WTC11 (cell line): ENCODE measurements at regions not wholly inside any gene's neighbourhood (a gene's known extent, or its start where the extent isn't known, plus 50 kb on each side); places are given as distances from the start of the nearest gene placed in this dataset.

ENCODE experiments used
- ATAC-seq: fragments of 200-7000 bp; cut with Tn5 transposase; 2 replicates; pipeline ENCODE4 v1.10.0; 2021; ENCODE audit warnings: mild to moderate bottlenecking, moderate library complexity
- CTCF ChIA-PET: fragments of 300-600 bp; sonication (Branson Sonifier 250); formaldehyde crosslinking; loops from one replicate; lab custom pipeline; 2021; ENCODE audit warnings: antibody characterized with exemption; lab: Charles Lee
- POLR2A ChIA-PET: fragments of 350-600 bp; sonication (Branson Sonifier 250); formaldehyde crosslinking; loops from one replicate; lab custom pipeline; 2021; ENCODE audit warnings: antibody characterized with exemption; lab: Charles Lee
- DNase-seq: peaks from one replicate; pipeline ENCODE4 v3.0.0; 2021; ENCODE audit warnings: low spot score
- H3K27ac Mint-ChIP-seq: 2 replicates; pipeline ENCODE4 v1.8.0; 2021; ENCODE audit warnings: mixed read lengths
- H3K27me3 Mint-ChIP-seq: 2 replicates; pipeline ENCODE4 v1.8.0; 2021; ENCODE audit warnings: low read depth, mild to moderate bottlenecking, moderate library complexity, mixed read lengths
- H3K36me3 Mint-ChIP-seq: 2 replicates; pipeline ENCODE4 v1.8.0; 2021; ENCODE audit warnings: mixed read lengths
- H3K4me1 Mint-ChIP-seq: 2 replicates; pipeline ENCODE4 v1.8.0; 2022; ENCODE audit warnings: mixed read lengths
- H3K4me3 Mint-ChIP-seq: 2 replicates; pipeline ENCODE4 v1.8.0; 2021; ENCODE audit warnings: mild to moderate bottlenecking, moderate library complexity, mixed read lengths
- H3K9me3 Mint-ChIP-seq: 2 replicates; pipeline ENCODE4 v1.8.0; 2021; ENCODE audit warnings: mixed read lengths
- ATF1 ChIP-seq: sonication (generic); formaldehyde crosslinking; IDR thresholded peaks from 2 replicates; pipeline ENCODE4 v1.8.1; 2023; ENCODE audit warnings: mild to moderate bottlenecking, moderate library complexity, missing genetic modification reagents
- EMX1 ChIP-seq: fragments of 250-450 bp; sonication (Bioruptor Pico); IDR thresholded peaks from 2 replicates; pipeline ENCODE4 v1.8.0; 2021; ENCODE audit warnings: mild to moderate bottlenecking
- JAZF1 ChIP-seq: fragments of 250-450 bp; sonication (Bioruptor Pico); IDR thresholded peaks from 2 replicates; pipeline ENCODE4 v1.9.0; 2021; ENCODE audit warnings: moderate library complexity, mild to moderate bottlenecking, inconsistent platforms
- NR3C1 ChIP-seq: sonication (generic); formaldehyde crosslinking; conservative IDR thresholded peaks from 2 replicates; pipeline ENCODE4 v1.8.1; 2023; ENCODE audit warnings: low read depth, mild to moderate bottlenecking, missing genetic modification reagents
- PRRX2 ChIP-seq: fragments of 250-450 bp; sonication (Bioruptor Pico); IDR thresholded peaks from 2 replicates; pipeline ENCODE4 v1.8.0; 2021; ENCODE audit warnings: mild to moderate bottlenecking
- RORB ChIP-seq: fragments of 250-450 bp; sonication (Bioruptor Pico); IDR thresholded peaks from 2 replicates; pipeline ENCODE4 v1.9.0; 2021; ENCODE audit warnings: mild to moderate bottlenecking
- ZNF317 ChIP-seq: sonication (generic); formaldehyde crosslinking; IDR thresholded peaks from 2 replicates; pipeline ENCODE4 v1.8.1; 2023; ENCODE audit warnings: low read depth, mild to moderate bottlenecking, moderate library complexity, missing genetic modification reagents, borderline replicate concordance
- ZNF416 ChIP-seq: fragments of 250-450 bp; sonication (Bioruptor Pico); IDR thresholded peaks from 2 replicates; pipeline ENCODE4 v1.9.0; 2021; ENCODE audit warnings: mild to moderate bottlenecking, inconsistent platforms
- TF ChIP-seq, protein P1 (sequence below): sonication (generic); formaldehyde crosslinking; IDR thresholded peaks from 2 replicates; pipeline ENCODE4 v1.8.1; 2023; ENCODE audit warnings: mild to moderate bottlenecking, missing genetic modification reagents, moderate library complexity
- TF ChIP-seq, protein P2 (sequence below): sonication (generic); formaldehyde crosslinking; IDR thresholded peaks from 2 replicates; pipeline ENCODE4 v1.8.1; 2022; ENCODE audit warnings: mild to moderate bottlenecking, moderate library complexity, missing genetic modification reagents
- TF ChIP-seq, protein P3 (sequence below): fragments of 250-450 bp; sonication (Bioruptor Pico); IDR thresholded peaks from 2 replicates; pipeline ENCODE4 v2.1.2; 2022; ENCODE audit warnings: mild to moderate bottlenecking, moderate library complexity
- TF ChIP-seq, protein P4 (sequence below): sonication (generic); formaldehyde crosslinking; IDR thresholded peaks from 2 replicates; pipeline ENCODE4 v1.8.1; 2023; ENCODE audit warnings: mild to moderate bottlenecking, missing genetic modification reagents
- TF ChIP-seq, protein P5 (sequence below): sonication (generic); formaldehyde crosslinking; IDR thresholded peaks from 2 replicates; pipeline ENCODE4 v1.8.0; 2022; ENCODE audit warnings: missing genetic modification reagents
- TF ChIP-seq, protein P6 (sequence below): fragments of 250-450 bp; sonication (Bioruptor Pico); IDR thresholded peaks from 2 replicates; pipeline ENCODE4 v1.9.0; 2021; ENCODE audit warnings: moderate library complexity, mild to moderate bottlenecking, inconsistent platforms, borderline replicate concordance
- TF ChIP-seq, protein P7 (sequence below): sonication (generic); formaldehyde crosslinking; IDR thresholded peaks from 2 replicates; pipeline ENCODE4 v1.8.1; 2023; ENCODE audit warnings: mild to moderate bottlenecking, missing genetic modification reagents, moderate library complexity
- TF ChIP-seq, protein P8 (sequence below): sonication (generic); formaldehyde crosslinking; IDR thresholded peaks from 2 replicates; pipeline ENCODE4 v1.8.0; 2023; ENCODE audit warnings: missing genetic modification reagents
- TF ChIP-seq, protein P9 (sequence below): sonication (generic); formaldehyde crosslinking; IDR thresholded peaks from 2 replicates; pipeline ENCODE4 v1.8.1; 2023; ENCODE audit warnings: mild to moderate bottlenecking, moderate library complexity, missing genetic modification reagents

DNA sequence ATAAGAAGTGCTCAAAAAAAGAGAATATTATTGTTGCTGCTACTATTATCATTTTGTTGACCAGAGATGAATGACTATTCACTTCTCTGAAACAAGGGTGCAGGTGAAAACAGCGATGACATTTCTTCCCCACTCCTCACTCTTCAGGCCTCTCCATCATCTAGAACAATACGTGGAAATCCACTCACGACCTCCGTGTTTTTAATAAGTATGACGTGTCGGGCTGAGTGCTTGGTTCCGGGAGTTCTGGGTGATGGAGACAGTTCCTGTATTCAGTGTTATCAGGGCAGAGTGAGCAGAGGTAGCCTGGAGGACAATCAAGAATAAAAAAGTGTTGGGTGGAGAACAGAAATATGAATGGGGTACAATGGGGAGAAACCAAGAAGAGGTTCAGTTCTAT is 130.0 kb upstream of the ZNF217 start:
- TF ChIP-seq ZNF317 (CRISPR knock-in tag) (no peak), NR3C1 (CRISPR knock-in tag) (no peak), ATF1 (CRISPR knock-in tag) (no peak), PRRX2 (CRISPR knock-in tag) (no peak), RORB (CRISPR knock-in tag) (no peak), ZNF416 (CRISPR knock-in tag) (no peak), JAZF1 (CRISPR knock-in tag) (no peak), EMX1 (CRISPR knock-in tag) (no peak)
- TF ChIP-seq, protein P1, sequence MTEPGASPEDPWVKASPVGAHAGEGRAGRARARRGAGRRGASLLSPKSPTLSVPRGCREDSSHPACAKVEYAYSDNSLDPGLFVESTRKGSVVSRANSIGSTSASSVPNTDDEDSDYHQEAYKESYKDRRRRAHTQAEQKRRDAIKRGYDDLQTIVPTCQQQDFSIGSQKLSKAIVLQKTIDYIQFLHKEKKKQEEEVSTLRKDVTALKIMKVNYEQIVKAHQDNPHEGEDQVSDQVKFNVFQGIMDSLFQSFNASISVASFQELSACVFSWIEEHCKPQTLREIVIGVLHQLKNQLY: no peak
- TF ChIP-seq, protein P2, sequence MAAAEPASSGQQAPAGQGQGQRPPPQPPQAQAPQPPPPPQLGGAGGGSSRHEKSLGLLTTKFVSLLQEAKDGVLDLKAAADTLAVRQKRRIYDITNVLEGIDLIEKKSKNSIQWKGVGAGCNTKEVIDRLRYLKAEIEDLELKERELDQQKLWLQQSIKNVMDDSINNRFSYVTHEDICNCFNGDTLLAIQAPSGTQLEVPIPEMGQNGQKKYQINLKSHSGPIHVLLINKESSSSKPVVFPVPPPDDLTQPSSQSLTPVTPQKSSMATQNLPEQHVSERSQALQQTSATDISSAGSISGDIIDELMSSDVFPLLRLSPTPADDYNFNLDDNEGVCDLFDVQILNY (CRISPR knock-in tag): no peak
- TF ChIP-seq, protein P3, sequence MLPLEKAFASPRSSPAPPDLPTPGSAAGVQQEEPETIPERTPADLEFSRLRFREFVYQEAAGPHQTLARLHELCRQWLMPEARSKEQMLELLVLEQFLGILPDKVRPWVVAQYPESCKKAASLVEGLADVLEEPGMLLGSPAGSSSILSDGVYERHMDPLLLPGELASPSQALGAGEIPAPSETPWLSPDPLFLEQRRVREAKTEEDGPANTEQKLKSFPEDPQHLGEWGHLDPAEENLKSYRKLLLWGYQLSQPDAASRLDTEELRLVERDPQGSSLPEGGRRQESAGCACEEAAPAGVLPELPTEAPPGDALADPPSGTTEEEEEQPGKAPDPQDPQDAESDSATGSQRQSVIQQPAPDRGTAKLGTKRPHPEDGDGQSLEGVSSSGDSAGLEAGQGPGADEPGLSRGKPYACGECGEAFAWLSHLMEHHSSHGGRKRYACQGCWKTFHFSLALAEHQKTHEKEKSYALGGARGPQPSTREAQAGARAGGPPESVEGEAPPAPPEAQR (CRISPR knock-in tag): no peak
- TF ChIP-seq, protein P4, sequence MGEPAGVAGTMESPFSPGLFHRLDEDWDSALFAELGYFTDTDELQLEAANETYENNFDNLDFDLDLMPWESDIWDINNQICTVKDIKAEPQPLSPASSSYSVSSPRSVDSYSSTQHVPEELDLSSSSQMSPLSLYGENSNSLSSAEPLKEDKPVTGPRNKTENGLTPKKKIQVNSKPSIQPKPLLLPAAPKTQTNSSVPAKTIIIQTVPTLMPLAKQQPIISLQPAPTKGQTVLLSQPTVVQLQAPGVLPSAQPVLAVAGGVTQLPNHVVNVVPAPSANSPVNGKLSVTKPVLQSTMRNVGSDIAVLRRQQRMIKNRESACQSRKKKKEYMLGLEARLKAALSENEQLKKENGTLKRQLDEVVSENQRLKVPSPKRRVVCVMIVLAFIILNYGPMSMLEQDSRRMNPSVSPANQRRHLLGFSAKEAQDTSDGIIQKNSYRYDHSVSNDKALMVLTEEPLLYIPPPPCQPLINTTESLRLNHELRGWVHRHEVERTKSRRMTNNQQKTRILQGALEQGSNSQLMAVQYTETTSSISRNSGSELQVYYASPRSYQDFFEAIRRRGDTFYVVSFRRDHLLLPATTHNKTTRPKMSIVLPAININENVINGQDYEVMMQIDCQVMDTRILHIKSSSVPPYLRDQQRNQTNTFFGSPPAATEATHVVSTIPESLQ (CRISPR knock-in tag): no peak
- TF ChIP-seq, protein P5, sequence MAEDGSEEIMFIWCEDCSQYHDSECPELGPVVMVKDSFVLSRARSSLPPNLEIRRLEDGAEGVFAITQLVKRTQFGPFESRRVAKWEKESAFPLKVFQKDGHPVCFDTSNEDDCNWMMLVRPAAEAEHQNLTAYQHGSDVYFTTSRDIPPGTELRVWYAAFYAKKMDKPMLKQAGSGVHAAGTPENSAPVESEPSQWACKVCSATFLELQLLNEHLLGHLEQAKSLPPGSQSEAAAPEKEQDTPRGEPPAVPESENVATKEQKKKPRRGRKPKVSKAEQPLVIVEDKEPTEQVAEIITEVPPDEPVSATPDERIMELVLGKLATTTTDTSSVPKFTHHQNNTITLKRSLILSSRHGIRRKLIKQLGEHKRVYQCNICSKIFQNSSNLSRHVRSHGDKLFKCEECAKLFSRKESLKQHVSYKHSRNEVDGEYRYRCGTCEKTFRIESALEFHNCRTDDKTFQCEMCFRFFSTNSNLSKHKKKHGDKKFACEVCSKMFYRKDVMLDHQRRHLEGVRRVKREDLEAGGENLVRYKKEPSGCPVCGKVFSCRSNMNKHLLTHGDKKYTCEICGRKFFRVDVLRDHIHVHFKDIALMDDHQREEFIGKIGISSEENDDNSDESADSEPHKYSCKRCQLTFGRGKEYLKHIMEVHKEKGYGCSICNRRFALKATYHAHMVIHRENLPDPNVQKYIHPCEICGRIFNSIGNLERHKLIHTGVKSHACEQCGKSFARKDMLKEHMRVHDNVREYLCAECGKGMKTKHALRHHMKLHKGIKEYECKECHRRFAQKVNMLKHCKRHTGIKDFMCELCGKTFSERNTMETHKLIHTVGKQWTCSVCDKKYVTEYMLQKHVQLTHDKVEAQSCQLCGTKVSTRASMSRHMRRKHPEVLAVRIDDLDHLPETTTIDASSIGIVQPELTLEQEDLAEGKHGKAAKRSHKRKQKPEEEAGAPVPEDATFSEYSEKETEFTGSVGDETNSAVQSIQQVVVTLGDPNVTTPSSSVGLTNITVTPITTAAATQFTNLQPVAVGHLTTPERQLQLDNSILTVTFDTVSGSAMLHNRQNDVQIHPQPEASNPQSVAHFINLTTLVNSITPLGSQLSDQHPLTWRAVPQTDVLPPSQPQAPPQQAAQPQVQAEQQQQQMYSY (CRISPR knock-in tag): no peak
- TF ChIP-seq, protein P6, sequence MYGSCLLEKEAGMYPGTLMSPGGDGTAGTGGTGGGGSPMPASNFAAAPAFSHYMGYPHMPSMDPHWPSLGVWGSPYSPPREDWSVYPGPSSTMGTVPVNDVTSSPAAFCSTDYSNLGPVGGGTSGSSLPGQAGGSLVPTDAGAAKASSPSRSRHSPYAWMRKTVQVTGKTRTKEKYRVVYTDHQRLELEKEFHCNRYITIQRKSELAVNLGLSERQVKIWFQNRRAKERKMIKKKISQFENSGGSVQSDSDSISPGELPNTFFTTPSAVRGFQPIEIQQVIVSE (CRISPR knock-in tag): no peak
- TF ChIP-seq, protein P7, sequence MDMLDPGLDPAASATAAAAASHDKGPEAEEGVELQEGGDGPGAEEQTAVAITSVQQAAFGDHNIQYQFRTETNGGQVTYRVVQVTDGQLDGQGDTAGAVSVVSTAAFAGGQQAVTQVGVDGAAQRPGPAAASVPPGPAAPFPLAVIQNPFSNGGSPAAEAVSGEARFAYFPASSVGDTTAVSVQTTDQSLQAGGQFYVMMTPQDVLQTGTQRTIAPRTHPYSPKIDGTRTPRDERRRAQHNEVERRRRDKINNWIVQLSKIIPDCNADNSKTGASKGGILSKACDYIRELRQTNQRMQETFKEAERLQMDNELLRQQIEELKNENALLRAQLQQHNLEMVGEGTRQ: no peak
- TF ChIP-seq, protein P8, sequence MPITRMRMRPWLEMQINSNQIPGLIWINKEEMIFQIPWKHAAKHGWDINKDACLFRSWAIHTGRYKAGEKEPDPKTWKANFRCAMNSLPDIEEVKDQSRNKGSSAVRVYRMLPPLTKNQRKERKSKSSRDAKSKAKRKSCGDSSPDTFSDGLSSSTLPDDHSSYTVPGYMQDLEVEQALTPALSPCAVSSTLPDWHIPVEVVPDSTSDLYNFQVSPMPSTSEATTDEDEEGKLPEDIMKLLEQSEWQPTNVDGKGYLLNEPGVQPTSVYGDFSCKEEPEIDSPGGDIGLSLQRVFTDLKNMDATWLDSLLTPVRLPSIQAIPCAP (CRISPR knock-in tag): no peak
- TF ChIP-seq, protein P9, sequence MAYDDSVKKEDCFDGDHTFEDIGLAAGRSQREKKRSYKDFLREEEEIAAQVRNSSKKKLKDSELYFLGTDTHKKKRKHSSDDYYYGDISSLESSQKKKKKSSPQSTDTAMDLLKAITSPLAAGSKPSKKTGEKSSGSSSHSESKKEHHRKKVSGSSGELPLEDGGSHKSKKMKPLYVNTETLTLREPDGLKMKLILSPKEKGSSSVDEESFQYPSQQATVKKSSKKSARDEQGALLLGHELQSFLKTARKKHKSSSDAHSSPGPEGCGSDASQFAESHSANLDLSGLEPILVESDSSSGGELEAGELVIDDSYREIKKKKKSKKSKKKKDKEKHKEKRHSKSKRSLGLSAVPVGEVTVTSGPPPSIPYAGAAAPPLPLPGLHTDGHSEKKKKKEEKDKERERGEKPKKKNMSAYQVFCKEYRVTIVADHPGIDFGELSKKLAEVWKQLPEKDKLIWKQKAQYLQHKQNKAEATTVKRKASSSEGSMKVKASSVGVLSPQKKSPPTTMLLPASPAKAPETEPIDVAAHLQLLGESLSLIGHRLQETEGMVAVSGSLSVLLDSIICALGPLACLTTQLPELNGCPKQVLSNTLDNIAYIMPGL (CRISPR knock-in tag): no peak
- no peak overlapping the region for H3K27ac Mint-ChIP-seq
- no peaks in the 10 kb centered on the region for H3K9me3 Mint-ChIP-seq
- no peaks in the 10 kb centered on the region for H3K36me3 Mint-ChIP-seq
- ChIA-PET CTCF (no interaction called here), POLR2A (interaction anchor here (0.7 kb wide), 1 partner anchor 87 kb away, joined by 4 read pairs; no protein-coding TSS in a partner anchor)
- ATAC-seq (no peak), DNase-seq (no peak)
- H3K4me3 Mint-ChIP-seq: no peak overlapping the region
- H3K4me1 Mint-ChIP-seq: peaks cover 15% of the 10 kb centered on the region
- H3K27me3 Mint-ChIP-seq: no peaks in the 10 kb centered on the region
